ENCODE measurements at regions not wholly inside any gene's neighbourhood (a gene's known extent, or its start where the extent isn't known, plus 50 kb on each side); places are given as distances from the start of the nearest gene placed in this dataset.
"Not testable (repeated sequence)": the region's sequence is repeated elsewhere in the genome, so short reads cannot be mapped to it uniquely, and the experiment has no call there.

GRCh38 chr4:38373375-38373774 lies 290.6 kb upstream of the KLF3 start:
- no peak for DNase-seq (ENCODE audit: extremely low read depth, low read depth, low spot score)

GRCh38 chr4:38377195-38377594 lies 286.8 kb upstream of the KLF3 start:
- no peak for DNase-seq (ENCODE audit: extremely low read depth, low read depth, low spot score)

DNA sequence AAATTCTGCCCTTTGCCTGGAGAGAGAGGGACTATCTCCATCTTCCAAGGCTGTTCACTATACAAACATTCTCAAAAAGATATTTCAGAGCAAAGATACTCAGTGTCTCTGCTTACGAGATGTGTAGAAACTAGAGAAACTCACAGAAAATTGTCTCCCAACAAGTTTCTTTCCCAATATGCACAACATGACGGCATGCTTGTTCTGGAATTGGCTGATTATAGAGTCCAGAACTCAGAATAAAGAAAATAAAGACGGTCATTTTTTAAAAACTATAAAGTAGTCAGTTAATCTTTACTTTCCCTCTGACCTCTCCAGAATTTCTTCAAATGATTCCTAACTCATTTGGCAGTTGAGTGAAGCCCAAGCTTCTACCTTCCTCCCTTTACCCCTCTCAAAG lies 285.5 kb upstream of the KLF3 start:
- DNase-seq (ENCODE audit: extremely low read depth, low read depth, low spot score), result no peak

- DNase-seq (ENCODE audit: extremely low read depth, low read depth, low spot score), result no peak
These were observed 282.2 kb upstream of the KLF3 start for GRCh38 chr4:38381788-38382187.

DNA sequence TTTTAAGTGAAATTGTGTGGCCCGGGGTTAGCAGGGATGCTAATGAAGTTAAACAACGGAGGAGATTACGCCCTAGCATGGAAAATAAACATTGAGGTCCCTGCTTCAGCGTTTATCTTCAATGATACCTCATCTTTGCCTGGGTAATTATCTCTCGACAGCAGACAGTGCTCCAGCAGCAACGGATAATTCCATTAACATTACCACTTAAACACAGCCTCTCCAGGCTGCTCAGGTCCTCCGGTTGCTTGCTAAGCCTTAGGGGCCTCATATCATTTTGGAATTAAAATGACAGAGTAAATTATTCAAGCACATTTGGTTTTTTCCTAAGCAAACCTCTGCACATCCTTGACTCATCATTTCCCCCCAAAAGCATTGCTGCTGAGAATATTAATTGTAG lies 281.5 kb upstream of the KLF3 start:
- DNase-seq (ENCODE audit: extremely low read depth, low read depth, low spot score), result no peak

DNA sequence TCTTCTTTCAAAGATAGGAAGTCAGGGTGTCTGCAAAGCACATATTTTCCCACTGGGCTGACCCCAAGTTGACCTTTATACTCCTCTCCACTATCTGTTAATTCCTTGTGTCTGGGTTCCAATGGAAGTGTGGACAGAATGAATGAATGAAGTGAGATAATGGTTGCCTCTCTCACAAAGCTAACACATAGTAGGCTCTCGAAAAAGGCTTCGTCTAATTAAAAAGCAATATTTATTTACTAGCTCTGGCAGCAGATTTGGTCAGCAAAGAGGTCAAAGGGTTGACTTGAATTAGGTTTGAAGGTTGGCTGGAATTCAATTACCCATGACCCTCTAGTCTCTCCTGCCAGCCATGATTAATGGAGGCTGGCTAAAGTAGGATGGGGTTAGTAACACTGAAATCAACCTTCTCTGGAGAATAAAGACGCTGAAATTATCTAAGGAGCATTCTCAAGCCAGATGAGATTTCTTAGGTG lies 280.3 kb upstream of the KLF3 start:
- DNase-seq (ENCODE audit: extremely low read depth, low read depth, low spot score), result no peak

DNA sequence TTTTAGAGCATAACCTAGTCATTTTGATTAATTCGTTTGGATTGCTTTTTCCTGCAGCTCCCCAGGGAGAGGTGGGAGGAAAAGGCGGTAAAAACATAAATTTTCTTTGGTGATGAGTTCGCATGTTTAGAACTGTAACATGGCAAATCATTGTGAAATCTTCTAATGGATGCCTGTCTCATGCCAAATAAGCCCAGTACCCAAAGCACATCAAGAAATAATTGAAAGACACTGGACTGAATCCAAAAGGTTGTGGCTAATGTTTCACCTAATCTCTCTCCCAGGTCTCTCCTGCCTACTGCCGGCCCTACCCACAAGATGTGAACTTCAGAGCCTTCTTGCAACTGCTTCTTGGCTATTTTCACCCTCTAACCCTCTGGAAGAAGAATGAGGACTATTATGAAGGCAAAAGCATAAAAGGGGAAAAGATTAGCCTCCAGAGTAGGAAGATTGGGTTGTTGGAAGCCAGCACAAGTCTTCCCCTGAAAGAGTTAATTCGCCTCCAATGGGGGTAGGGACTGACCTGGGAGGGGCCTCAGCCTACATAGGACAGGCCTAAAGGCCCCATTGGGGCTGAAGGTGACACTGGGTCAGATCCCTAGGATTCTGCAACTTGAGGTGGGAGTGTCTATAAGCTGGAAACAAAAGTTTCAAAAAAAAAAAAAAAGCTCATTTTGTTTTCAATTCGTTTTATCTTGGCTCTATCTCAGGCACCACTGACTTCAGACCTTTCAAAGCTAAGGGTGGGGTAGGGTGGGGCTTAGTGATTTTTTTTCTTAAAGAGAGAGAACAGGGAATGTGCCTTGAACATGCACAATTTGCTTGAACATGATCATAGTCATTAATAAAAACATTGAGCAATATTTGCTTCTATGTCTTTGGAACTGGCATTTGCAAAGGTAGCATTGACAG lies 278.6 kb upstream of the KLF3 start:
- no peak for DNase-seq (ENCODE audit: extremely low read depth, low read depth, low spot score)

DNA sequence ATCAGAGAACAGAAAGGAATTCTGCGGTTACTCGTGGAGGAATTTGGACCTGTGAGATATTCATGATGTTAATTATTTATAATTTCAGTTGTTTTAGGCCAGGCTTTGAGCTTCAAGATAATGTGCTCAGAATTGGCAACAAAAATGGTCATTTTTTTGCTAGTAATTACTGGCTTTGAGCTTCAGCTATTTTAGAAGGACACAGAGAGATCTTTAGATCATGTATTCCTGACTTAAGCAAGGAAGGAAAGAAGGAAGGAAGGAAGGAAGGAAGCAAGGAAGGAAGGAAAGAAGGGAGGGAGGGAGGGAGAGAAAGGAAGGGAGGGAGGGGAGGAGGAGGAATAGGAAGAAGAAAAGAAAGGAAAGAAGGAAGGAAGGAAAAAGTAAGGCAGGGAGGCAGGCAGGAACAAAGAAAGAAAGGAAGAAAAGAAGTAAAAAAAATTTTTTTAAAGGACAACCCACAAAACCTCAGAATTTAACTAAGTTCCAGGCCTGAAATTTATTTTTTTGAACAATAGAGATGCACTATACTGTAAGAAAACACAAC lies 277.9 kb upstream of the KLF3 start:
- no peak for DNase-seq (ENCODE audit: extremely low read depth, low read depth, low spot score)

- no peak for DNase-seq (ENCODE audit: extremely low read depth, low read depth, low spot score)
These were observed 277.3 kb upstream of the KLF3 start for GRCh38 chr4:38386654-38387188.

DNA sequence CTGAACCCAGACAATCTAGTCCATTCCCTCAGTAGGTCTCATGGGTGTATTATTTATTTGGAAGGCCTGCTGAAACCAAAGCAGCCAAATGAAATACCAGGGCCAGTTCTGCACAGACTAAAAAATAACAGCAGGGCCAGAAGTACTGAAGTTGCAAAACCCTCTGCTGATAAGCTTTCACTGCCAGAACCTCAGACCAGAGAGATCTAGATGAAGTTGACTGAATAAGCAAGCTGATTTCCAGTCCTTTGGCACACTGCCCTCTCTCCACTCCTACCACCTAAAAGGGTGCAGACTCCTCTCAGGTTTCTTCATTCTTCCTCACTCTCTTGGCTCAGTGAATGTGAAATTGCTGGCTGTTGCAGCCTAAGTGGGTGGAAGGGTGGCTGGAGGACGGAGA lies 276.7 kb upstream of the KLF3 start:
- DNase-seq (ENCODE audit: extremely low read depth, low read depth, low spot score), result no peak

GRCh38 chr4:38387819-38388218 lies 276.2 kb upstream of the KLF3 start:
- DNase-seq (ENCODE audit: extremely low read depth, low read depth, low spot score), result no peak

- not testable (repeated sequence) for DNase-seq (ENCODE audit: extremely low read depth, low read depth, low spot score)
These were observed 275.1 kb upstream of the KLF3 start for GRCh38 chr4:38388907-38389306.

GRCh38 chr4:38390969-38391545 lies 272.9 kb upstream of the KLF3 start:
- DNase-seq (ENCODE audit: extremely low read depth, low read depth, low spot score), result no peak

DNA sequence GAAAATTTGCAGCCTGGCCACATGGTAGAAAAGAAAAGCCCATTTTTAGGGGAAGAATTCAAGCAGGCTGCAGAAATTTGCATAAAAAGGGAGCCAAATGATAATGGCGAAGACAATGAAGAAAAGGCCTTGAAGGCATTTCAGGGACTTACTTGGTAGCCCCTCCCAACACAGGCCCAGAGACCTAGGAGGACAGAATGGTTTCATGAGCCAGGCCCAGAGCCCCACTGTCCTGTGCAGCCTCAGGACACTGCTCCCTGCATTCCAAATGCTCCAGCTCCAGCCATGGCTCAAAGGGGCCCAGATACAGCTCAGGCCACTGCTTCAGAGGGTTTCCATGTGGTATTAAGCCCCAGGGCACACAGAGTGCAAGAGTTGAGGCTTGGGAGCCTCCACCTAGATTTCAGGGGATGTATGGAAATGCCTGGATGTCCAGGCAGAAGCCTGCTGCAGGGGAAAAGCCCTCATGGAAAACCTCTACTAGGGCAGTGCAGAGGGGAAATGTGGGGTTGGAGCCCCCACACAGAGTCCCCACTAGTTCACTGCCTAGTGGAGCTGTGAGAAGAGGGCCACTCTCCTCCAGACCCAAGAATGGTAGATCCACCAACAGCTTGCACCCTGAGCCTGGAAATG lies 271.7 kb upstream of the KLF3 start:
- no peak for DNase-seq (ENCODE audit: extremely low read depth, low read depth, low spot score)

- no peak for DNase-seq (ENCODE audit: extremely low read depth, low read depth, low spot score)
These were observed 267.9 kb upstream of the KLF3 start for GRCh38 chr4:38396091-38396490.

DNA sequence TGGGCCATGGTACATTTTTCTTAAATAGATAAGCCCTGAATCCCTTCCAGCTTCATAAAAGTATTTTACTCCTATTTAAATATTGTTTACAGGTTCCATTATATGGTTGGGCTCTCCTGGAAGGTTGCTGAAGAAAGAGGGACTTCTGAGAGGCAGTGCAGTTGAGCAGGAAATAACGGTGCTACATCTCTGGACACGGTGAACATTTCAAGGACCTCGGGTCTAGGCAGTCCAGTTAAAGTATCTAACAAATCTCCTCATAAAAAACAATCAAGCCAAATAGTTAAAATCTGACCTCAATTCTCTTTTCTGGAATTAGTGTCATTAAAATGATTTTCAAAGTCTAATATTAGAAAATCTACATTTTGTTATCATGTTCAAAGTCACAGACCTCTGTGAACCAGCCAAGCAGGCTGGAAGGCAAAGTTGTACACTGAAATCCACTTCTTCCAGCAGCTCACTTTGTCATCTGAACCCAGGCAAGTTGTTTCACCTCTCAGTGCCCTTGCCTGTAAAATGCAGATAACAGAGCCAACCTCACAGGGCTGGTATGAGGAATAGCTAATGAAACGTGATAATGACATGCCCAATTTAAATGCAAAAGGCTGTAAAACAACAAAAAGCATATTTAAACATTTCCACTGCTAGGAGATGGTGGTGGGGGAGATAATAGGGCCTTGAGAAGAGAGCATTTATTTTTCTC lies 267.0 kb upstream of the KLF3 start:
- DNase-seq (ENCODE audit: extremely low read depth, low read depth, low spot score), result no peak

DNA sequence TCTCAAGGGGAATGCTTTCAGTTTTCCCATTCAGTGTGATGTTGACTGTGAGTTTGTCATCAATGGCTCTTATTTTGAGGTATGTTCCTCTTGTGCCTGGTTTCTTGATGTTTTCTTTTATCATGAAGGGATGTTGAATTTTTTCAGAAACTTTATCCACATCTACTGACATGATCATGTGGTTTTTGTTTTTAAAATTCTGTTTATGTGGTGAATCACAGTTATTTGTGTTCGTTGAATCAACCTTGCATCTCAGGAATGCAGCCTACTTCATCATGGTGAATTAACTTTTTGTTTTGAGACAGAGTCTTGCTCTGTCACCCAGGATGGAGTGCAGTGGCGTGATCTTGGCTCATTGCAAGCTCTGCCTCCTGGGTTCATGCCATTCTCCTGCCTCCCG lies 263.1 kb upstream of the KLF3 start:
- DNase-seq (ENCODE audit: extremely low read depth, low read depth, low spot score), result no peak

GRCh38 chr4:38406243-38406642 lies 257.8 kb upstream of the KLF3 start:
- DNase-seq (ENCODE audit: extremely low read depth, low read depth, low spot score), result no peak

- no peak for DNase-seq (ENCODE audit: extremely low read depth, low read depth, low spot score)
These were observed 254.1 kb upstream of the KLF3 start for GRCh38 chr4:38409852-38410251.

DNA sequence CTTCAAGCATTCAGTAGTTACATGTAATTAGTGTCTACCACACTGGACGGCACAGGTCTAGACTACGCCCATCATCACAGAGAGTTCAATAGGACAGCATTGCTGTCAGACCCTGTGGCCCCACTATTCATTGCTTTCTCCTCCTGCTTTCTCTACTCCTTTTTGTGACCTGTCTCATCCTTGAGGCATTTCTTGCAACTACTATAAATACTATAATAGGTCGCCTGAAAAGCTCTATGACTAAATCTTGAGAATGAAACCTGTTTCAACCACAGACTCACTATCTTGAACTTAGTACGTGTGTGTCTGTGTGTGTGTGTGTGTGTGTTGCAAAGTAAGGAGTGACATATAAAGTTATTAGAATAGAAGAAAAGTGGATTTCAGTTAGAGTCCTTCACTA lies 252.9 kb upstream of the KLF3 start:
- no peak for DNase-seq (ENCODE audit: extremely low read depth, low read depth, low spot score)

All from glomerular endothelial cell (primary cell).